Activated CD4-positive, alpha-beta T cell treated with anti-CD3 and anti-CD28 coated beads, Interleukin-2, amount 10 ng/mL, durations not matched to agents 7 days and 5 days (primary cell): ENCODE measurements at regions not wholly inside any gene's neighbourhood (a gene's known extent, or its start where the extent isn't known, plus 50 kb on each side); places are given as distances from the start of the nearest gene placed in this dataset.

Experiments used
- CTCF ChIA-PET: fragments of 350-600 bp; sonication (Branson Sonifier 250); formaldehyde crosslinking; loops from one replicate; lab custom pipeline; 2021; ENCODE audit warnings: antibody characterized with exemption; lab: Charles Lee
- POLR2A ChIA-PET: fragments of 350-600 bp; sonication (Branson Sonifier 250); formaldehyde crosslinking; loops from one replicate; lab custom pipeline; 2021; ENCODE audit warnings: antibody characterized with exemption; lab: Charles Lee
- DNase-seq: peaks from one replicate; pipeline ENCODE4 v3.0.0-alpha.2; 2020
- H3K27ac Mint-ChIP-seq: one replicate; pipeline ENCODE4 v1.8.0; 2021; ENCODE audit warnings: mild to moderate bottlenecking, moderate library complexity, mixed read lengths
- H3K27me3 Mint-ChIP-seq: one replicate; pipeline ENCODE4 v1.8.0; 2021; ENCODE audit warnings: mixed read lengths
- H3K36me3 Mint-ChIP-seq: one replicate; pipeline ENCODE4 v1.8.0; 2021; ENCODE audit warnings: low read depth, mixed read lengths
- H3K4me1 Mint-ChIP-seq: one replicate; pipeline ENCODE4 v1.8.0; 2021; ENCODE audit warnings: mixed read lengths
- H3K4me3 Mint-ChIP-seq: one replicate; pipeline ENCODE4 v1.8.0; 2021; ENCODE audit warnings: mild to moderate bottlenecking, moderate library complexity, mixed read lengths
- H3K9me3 Mint-ChIP-seq: one replicate; pipeline ENCODE4 v1.8.0; 2021; ENCODE audit warnings: mixed read lengths

DNA sequence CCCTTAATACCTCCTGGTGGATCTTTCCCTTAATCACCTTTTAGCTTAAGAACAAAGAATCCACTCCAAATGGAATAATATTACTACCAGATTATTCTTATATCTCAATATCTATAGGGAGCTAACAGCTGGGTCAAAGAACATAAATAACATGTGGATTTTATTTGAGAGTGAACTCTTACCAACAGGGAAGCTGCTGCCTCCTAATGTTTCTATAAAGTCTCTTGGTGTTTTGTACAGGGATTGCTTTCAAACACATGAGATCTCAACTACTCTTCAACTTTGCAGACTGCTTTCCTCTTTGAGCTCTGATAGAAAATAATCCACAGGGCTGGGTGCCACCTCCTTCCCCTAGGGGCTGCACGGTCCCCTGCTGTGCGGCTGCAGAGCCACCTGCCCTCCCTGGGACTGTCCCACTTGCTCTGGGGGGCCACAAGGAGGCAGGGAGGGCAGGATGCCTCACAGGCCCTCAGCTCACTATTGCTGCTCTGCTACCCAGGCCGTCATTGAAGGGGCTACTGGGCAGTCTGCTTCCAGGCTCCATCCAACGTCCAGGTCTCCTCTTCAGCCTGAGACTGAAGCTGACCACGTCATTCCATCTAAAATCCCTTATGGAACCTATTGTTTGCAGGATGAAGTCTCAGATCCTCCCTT, 191.2 kb downstream of the CXCL12 start:
- POLR2A ChIA-PET, result no interaction called here
- Mint-ChIP-seq H3K4me3 (no peak overlapping the region), H3K27me3 (no peaks in the 10 kb centered on the region), H3K36me3 (no peaks in the 10 kb centered on the region), H3K9me3 (no peaks in the 10 kb centered on the region), H3K4me1 (no peaks in the 10 kb centered on the region), H3K27ac (no peak overlapping the region)
- no peak for DNase-seq
- CTCF ChIA-PET, result interaction anchor here (0.6 kb wide), 1 partner anchor 1982 kb away, joined by 3 read pairs; no protein-coding TSS in a partner anchor

DNA sequence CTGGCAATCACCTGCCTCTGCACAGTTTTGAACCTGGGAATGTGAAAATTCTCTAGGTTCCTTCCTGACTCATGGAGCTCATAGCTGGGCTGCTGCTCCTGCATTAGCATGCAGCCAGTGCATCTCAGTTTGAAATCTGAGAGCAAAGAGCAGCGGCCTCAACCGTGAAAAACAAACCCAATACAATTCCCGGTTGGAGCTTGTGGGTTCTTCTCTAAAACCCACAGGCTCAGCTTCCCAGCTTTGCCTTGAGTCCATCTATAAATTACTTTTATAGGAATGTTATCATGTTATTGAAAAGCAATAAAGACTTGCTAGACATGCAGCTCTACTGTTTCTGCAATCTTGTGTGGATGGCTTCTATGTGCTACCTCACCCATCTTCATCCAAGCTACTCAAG, 191.7 kb downstream of the CXCL12 start:
- ChIA-PET POLR2A (no interaction called here), CTCF (no interaction called here)
- Mint-ChIP-seq H3K9me3 (no peaks in the 10 kb centered on the region), H3K27me3 (no peaks in the 10 kb centered on the region), H3K4me3 (no peak overlapping the region), H3K4me1 (no peaks in the 10 kb centered on the region), H3K27ac (no peak overlapping the region), H3K36me3 (no peaks in the 10 kb centered on the region)
- no peak for DNase-seq

DNA sequence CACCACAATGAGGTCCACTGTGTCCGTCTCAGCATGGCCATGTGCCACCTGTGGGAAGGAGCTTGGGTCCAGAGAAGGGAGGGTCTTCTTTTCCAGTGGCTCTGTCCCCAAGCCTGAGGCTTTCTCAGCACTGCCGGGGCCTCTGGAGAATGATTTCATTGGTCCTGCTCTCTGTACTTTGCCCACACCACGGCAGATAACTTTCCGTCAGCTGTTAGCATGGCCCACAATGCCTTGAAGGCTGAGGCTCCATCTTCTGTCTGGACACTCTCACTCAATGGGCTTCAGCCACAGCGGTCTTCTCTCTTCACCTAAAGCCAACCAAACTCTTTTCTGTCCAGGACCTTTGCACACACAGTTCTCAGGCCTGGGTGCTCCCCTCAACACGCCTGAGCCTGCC, 192.5 kb downstream of the CXCL12 start:
- no peaks in the 10 kb centered on the region for H3K36me3 Mint-ChIP-seq
- no peaks in the 10 kb centered on the region for H3K27me3 Mint-ChIP-seq
- DNase-seq, result no peak
- H3K4me3 Mint-ChIP-seq, result no peak overlapping the region
- ChIA-PET POLR2A (no interaction called here), CTCF (no interaction called here)
- H3K4me1 Mint-ChIP-seq, result no peaks in the 10 kb centered on the region
- H3K27ac Mint-ChIP-seq, result no peak overlapping the region
- no peaks in the 10 kb centered on the region for H3K9me3 Mint-ChIP-seq

DNA sequence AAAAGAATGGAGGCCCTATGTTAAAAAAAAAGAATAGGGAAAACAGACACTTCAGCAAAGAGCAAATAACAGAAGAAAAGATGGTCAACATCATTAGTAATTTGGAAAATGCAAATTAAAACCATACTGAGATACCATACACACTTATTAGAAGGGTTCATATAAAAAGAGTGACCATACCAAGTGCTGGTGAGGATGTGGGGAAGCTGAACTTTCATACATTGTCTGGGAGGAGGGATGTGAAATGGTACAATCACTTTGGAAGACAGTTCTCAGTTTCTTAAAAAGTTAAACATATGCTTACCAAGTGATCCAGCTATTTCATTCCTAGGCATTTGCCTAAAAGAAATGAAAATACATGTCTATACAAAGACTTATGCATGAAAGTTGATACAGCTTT, 194.4 kb downstream of the CXCL12 start:
- H3K27me3 Mint-ChIP-seq, result no peaks in the 10 kb centered on the region
- H3K4me1 Mint-ChIP-seq, result no peaks in the 10 kb centered on the region
- H3K4me3 Mint-ChIP-seq, result no peak overlapping the region
- H3K36me3 Mint-ChIP-seq, result no peaks in the 10 kb centered on the region
- no peak for DNase-seq
- ChIA-PET POLR2A (no interaction called here), CTCF (no interaction called here)
- no peak overlapping the region for H3K27ac Mint-ChIP-seq
- H3K9me3 Mint-ChIP-seq, result no peaks in the 10 kb centered on the region

DNA sequence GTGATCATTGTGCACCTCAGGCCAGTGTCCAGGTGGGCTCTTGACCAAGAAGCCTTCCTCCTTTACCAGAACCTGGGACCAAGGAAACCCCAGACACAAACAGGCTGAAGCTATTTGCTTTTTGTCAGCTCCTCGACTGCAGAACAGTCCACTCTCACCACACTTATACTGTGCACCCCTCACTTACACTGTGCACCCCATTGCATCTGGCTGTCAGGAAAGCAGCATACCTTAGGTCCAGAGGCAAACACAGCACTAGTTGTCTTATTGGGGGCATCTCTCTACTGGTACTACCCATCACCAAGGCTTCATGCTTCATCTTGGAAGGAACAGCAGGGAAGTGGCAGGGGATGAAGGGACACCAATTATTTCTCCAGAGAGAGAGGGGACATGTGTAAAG, 198.1 kb downstream of the CXCL12 start:
- POLR2A ChIA-PET, result no interaction called here
- no peak for DNase-seq
- CTCF ChIA-PET, result interaction anchor here (0.6 to 1.4 kb wide), 2 partner anchors 13 to 341 kb away, joined by 3 read pairs; no protein-coding TSS in a partner anchor
- H3K4me3 Mint-ChIP-seq, result no peak overlapping the region
- H3K36me3 Mint-ChIP-seq, result no peaks in the 10 kb centered on the region
- H3K27me3 Mint-ChIP-seq, result no peaks in the 10 kb centered on the region
- H3K27ac Mint-ChIP-seq, result no peak overlapping the region
- H3K9me3 Mint-ChIP-seq, result no peaks in the 10 kb centered on the region
- no peaks in the 10 kb centered on the region for H3K4me1 Mint-ChIP-seq

DNA sequence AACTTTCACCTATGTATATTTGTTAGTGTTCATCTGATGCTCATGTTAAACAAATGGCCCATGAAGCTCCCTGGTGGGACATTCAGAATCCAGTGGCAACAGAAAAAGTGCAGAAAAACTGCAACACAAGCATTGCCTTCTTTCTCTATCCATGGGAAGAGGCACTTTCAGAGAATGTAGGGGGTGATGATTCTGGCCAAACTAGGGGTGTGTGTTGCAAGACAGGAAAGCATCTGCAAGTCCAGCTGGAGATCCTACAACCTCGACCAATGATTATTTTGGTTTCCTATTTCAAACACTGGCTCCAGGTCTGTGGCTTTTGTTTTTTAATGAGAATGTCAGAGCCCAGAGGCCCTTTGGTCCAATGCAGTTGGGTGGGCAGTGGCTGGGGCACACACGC, 198.7 kb downstream of the CXCL12 start:
- no peaks in the 10 kb centered on the region for H3K36me3 Mint-ChIP-seq
- ChIA-PET CTCF (interaction anchor here (0.6 to 1.4 kb wide), 2 partner anchors 14 to 1716 kb away, joined by 3 read pairs; no protein-coding TSS in a partner anchor), POLR2A (no interaction called here)
- H3K27ac Mint-ChIP-seq, result no peak overlapping the region
- H3K9me3 Mint-ChIP-seq, result no peaks in the 10 kb centered on the region
- no peaks in the 10 kb centered on the region for H3K4me1 Mint-ChIP-seq
- H3K4me3 Mint-ChIP-seq, result no peak overlapping the region
- no peaks in the 10 kb centered on the region for H3K27me3 Mint-ChIP-seq
- DNase-seq, result no peak

DNA sequence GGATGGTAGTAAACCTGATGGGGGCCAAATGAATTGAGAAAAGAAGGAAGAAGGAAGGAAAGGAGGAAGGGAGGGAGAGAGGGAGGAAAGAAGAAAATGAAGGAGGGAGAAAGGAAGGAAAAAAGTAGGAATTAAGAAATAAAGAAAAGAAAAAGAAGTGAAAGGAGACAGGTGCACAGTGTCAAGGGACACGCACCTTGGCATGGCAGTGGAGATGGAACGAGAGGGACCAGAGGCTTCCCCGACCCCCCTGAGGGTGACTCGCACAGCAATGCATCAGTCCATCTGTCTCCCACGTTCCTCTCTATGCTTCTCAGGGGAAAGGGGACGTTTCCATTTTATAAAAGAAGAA, 199.6 kb downstream of the CXCL12 start:
- Mint-ChIP-seq H3K27ac (no peak overlapping the region), H3K27me3 (no peaks in the 10 kb centered on the region), H3K36me3 (no peaks in the 10 kb centered on the region), H3K4me1 (no peaks in the 10 kb centered on the region), H3K4me3 (no peak overlapping the region), H3K9me3 (no peaks in the 10 kb centered on the region)
- CTCF ChIA-PET, result interaction anchor here (0.6 kb wide), 1 partner anchor 201 kb away, joined by 4 read pairs; no protein-coding TSS in a partner anchor
- no peak for DNase-seq
- POLR2A ChIA-PET, result no interaction called here

DNA sequence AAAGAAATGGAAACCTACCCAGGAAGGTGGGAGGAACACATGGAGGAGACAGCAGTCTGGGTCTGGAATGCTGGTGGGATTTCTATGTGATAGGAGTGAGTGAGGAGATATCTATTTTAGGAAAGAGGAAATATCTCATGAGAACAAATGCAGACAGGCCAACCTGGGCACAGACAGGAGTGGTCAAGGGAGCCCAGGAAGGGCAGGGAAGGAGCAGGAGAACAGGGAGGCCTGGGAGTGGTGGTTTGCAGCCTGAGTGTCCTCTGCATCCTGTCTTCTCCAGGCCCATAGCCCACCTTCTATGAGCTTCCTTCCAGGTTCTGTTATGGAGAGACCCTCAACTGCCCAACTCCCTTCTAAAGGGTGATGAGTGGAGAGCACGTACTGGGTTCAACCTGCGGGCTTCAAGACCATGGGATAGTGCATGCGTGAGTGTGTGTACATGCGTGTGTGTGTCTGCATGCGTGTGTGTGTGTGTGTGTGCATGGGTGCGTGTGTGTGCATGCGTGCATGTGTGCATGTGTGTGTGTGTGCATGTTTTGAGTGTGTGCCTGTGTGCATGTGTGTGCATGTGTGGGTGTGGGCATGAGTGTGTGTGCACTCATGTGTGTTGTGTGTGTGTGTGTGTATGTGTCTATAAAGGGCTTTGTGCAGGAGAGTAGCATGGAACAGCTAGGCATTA, 200.1 kb downstream of the CXCL12 start:
- H3K9me3 Mint-ChIP-seq, result no peaks in the 10 kb centered on the region
- ChIA-PET POLR2A (no interaction called here), CTCF (interaction anchor here (0.6 kb wide), 1 partner anchor 202 kb away, joined by 4 read pairs; no protein-coding TSS in a partner anchor)
- H3K27ac Mint-ChIP-seq, result no peak overlapping the region
- H3K36me3 Mint-ChIP-seq, result no peaks in the 10 kb centered on the region
- no peaks in the 10 kb centered on the region for H3K27me3 Mint-ChIP-seq
- DNase-seq, result no peak
- no peaks in the 10 kb centered on the region for H3K4me1 Mint-ChIP-seq
- no peak overlapping the region for H3K4me3 Mint-ChIP-seq

DNA sequence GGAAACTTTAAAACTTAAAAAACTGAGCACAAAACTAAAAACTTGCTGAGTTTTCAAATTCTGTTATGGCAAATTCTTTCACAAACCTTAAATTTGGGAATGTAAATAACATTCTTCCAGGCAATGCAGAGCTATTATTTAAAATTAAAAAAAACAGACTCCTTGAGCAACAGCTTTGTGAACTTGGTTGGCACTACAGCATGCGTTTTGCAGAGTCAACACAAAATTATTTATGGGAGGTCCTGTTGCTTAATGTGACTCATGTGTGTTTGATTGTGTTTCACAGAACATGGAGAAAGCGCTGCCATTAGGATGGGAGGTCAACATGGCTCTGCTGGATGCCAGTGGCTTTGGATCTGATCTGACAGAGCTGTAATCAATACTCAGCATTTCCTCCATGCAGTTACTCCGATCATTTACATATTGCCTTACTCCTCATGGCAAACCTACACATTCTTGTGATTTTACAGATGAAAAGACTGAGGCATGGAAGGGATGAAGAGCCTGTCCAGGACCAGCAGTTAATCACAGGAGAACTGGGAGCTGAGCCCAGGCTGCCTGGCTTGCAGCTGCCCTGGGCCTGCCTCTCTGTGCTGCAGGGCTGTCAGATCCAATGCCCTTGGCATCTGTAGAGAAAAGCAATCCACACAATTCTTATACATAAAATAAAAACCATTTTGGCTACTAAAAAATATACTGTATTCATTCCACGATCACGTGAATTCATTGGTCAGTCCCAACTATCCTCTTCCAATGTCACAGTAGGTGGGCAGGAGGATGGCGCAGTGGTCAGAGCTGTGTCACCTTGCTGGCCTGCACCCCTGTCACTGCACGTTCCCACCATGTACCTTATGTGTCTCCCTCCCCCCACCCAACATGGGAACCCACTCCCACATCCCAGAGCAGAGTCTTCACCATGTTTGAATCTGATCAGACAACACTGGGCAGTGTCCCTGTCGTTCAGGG, 200.9 kb downstream of the CXCL12 start:
- DNase-seq, result no peak
- Mint-ChIP-seq H3K4me3 (no peak overlapping the region), H3K9me3 (no peaks in the 10 kb centered on the region), H3K36me3 (no peaks in the 10 kb centered on the region), H3K27ac (no peak overlapping the region), H3K27me3 (no peaks in the 10 kb centered on the region), H3K4me1 (no peaks in the 10 kb centered on the region)
- ChIA-PET CTCF (no interaction called here), POLR2A (no interaction called here)

DNA sequence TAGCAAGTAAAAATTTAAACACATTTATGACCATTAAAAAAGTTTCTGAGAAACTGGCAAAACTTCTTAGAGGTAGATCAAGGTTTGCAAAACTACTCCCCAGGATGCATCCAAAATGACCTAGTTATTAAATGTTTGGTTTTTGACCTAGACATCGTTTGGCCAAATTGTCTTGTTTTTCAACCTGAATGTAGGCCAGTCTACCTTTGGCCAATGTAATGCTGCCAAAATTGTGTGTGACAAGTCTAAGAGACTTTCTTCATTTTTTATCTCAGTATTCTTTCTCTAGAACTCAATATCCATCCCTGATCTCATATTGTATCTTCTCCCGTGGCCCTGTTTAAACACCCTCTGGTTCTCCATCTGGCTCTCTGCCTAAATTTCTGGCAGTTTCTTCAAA, 202.0 kb downstream of the CXCL12 start:
- Mint-ChIP-seq H3K4me1 (no peaks in the 10 kb centered on the region), H3K27me3 (no peaks in the 10 kb centered on the region), H3K9me3 (no peaks in the 10 kb centered on the region), H3K36me3 (no peaks in the 10 kb centered on the region), H3K27ac (no peak overlapping the region), H3K4me3 (no peak overlapping the region)
- CTCF ChIA-PET, result no interaction called here
- POLR2A ChIA-PET, result no interaction called here
- DNase-seq, result no peak

DNA sequence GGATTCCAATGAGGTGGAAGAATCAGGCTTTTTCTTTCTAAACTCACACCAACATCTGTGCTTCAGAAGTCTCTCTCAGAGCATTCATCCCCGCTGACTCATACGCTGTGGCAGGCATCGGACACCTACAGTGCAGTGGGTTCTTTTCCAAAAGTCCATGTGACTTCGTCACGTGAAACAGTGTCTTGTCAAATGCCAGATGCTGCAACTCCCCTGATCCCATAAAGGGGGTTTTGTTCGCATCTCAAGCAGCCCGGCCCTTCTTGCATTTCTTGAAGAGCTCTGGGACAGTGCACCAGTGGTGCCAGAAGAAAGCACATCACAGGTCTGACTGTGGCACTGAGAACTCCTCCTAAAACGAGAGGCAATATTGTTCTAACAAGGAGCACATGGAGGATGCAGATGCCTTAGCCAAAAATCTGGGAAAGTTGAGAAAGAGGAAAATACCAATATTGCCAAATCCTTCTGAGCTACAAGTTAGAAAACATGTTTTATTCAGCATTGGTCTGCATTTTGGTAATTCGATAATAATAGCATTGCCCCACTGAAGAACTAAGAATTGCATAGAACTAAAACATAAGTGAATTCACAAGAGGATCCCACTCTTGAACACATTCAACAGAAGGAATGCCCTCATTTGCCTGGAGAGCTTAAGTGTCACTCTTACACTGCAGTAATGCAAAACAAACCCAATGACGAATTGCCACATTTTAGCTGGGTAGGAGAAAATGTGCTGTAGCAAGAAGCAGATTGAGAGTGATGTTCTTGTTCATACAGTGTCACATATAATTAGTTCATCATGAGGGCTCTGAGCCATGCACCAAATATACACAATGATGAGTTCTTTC, 204.4 kb downstream of the CXCL12 start:
- H3K27ac Mint-ChIP-seq, result no peak overlapping the region
- H3K4me1 Mint-ChIP-seq, result no peaks in the 10 kb centered on the region
- H3K4me3 Mint-ChIP-seq, result no peak overlapping the region
- no peak for DNase-seq
- no peaks in the 10 kb centered on the region for H3K9me3 Mint-ChIP-seq
- H3K36me3 Mint-ChIP-seq, result no peaks in the 10 kb centered on the region
- H3K27me3 Mint-ChIP-seq, result no peaks in the 10 kb centered on the region
- CTCF ChIA-PET, result interaction anchor here (1.0 kb wide), 1 partner anchor 10 kb away, joined by 3 read pairs; no protein-coding TSS in a partner anchor
- POLR2A ChIA-PET, result no interaction called here

DNA sequence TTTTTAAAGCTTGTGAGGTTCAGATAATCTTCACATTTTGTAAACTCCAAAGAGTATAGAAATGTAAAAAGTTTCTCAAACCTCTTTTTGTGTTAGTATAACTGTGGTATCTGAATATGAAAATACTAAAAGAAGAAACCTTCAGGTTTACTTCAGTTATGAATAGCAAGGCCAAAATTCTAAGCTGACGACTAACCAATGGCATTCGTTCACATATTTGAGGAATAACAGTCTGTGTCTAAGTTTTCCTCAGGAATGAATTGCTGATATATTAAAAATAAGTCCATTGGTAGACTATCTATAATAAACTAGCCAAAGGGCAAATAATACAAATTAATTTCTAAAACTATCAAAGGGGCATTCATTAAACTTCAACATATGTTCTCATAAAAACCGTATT, 206.0 kb downstream of the CXCL12 start:
- Mint-ChIP-seq H3K4me3 (no peak overlapping the region), H3K27me3 (no peaks in the 10 kb centered on the region), H3K27ac (no peak overlapping the region), H3K4me1 (no peaks in the 10 kb centered on the region), H3K36me3 (no peaks in the 10 kb centered on the region), H3K9me3 (no peaks in the 10 kb centered on the region)
- ChIA-PET CTCF (no interaction called here), POLR2A (no interaction called here)
- no peak for DNase-seq
